Mammary epithelial cell (primary cell): ENCODE measurements at regions not wholly inside any gene's neighbourhood (a gene's known extent, or its start where the extent isn't known, plus 50 kb on each side); places are given as distances from the start of the nearest gene placed in this dataset.

Source experiments
- EZH2 ChIP-seq: IDR thresholded peaks from 2 replicates; pipeline ENCODE4 v1.6.1; 2012; ENCODE audit warnings: low read length, inconsistent platforms, borderline replicate concordance
- TF ChIP-seq, protein P1 (sequence below), 2 donors: IDR thresholded peaks in 1 of 2; conservative IDR thresholded peaks in 1 of 2; 2 replicates each; pipeline ENCODE4 v1.5.1; 2011 to 2012; ENCODE audit warnings: inconsistent platforms in 2 of 2, low read length in 2 of 2, mild to moderate bottlenecking in 2 of 2, control low read depth in 1 of 2, low read depth in 1 of 2; ENCODE audit not compliant: insufficient read depth in 1 of 2; ENCODE audit errors: extremely low read depth in 1 of 2

DNA sequence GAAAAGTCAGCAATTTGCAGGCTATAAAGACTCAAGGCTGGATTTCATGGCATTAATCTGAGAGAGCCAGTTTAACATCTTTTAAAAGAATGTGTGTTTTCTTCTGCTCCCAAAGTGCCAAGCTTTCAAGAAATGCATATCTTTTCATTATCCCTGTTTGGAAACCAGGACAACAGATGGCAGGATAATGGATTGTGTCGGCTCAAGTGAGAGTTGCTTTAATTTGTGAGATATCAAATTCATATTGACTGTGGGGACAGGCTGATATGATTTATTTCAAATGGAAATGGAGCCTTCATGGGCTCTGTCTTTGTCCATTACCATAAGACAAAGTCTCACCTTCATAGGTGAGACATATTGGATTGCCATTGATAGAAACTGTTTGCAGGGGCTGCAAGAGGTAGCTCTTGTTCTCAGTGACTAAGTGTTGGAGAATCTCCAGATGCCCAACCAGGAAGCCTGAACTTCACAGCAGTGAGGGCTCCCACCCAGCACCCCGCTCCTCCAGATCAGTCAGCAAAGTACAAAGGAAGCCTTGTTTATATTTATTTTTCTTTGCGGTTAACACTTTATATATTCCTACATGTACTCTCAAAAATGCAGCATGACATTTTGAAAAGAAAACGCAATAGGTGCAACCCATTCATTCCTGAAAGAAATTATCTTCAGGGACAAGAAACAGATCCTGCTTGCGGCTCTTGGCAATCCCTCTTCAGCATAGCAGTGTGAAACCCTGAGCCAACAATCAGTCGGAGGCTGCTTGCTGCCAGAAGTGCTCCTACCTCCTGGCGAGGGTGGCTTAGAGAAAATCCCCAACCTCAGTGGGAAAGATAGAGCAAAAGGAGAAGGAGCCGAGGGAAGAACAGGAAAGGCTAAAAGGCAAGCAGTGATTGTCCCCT lies 65.8 kb upstream of the ATL2 start:
- TF ChIP-seq EZH2, result no peak
- TF ChIP-seq, protein P1, sequence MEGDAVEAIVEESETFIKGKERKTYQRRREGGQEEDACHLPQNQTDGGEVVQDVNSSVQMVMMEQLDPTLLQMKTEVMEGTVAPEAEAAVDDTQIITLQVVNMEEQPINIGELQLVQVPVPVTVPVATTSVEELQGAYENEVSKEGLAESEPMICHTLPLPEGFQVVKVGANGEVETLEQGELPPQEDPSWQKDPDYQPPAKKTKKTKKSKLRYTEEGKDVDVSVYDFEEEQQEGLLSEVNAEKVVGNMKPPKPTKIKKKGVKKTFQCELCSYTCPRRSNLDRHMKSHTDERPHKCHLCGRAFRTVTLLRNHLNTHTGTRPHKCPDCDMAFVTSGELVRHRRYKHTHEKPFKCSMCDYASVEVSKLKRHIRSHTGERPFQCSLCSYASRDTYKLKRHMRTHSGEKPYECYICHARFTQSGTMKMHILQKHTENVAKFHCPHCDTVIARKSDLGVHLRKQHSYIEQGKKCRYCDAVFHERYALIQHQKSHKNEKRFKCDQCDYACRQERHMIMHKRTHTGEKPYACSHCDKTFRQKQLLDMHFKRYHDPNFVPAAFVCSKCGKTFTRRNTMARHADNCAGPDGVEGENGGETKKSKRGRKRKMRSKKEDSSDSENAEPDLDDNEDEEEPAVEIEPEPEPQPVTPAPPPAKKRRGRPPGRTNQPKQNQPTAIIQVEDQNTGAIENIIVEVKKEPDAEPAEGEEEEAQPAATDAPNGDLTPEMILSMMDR (conservative IDR thresholded peaks at IDR 0.05 in 1 of 2, IDR thresholded peaks at IDR 0.05 in 1 of 2; ENCODE audit: extremely low read depth in 1 of 2, insufficient read depth in 1 of 2, low read depth in 1 of 2, low read length in 2 of 2), result no peak
